Peyer's patch (tissue), 4 donors: ENCODE measurements at regions not wholly inside any gene's neighbourhood (a gene's known extent, or its start where the extent isn't known, plus 50 kb on each side); places are given as distances from the start of the nearest gene placed in this dataset.

Experiments used
- POLR2A ChIP-seq, 2 donors: fragments of 450-650 bp; IDR thresholded peaks; one replicate each; pipeline ENCODE4 v1.5.1; 2017; ENCODE audit warnings: antibody characterized with exemption in 2 of 2, mild to moderate bottlenecking in 2 of 2, moderate library complexity in 2 of 2
- TF ChIP-seq, protein P1 (sequence below), 6 experiments: fragments of 450-650 bp in 4 of 6; fragments of 200-600 bp in 2 of 6; sonication (generic) in 1 of 6; IDR thresholded peaks; one replicate each; pipeline ENCODE4 v1.5.1; 2017 to 2019; ENCODE audit warnings: antibody characterized with exemption in 6 of 6, mild to moderate bottlenecking in 3 of 6, moderate library complexity in 1 of 6

DNA sequence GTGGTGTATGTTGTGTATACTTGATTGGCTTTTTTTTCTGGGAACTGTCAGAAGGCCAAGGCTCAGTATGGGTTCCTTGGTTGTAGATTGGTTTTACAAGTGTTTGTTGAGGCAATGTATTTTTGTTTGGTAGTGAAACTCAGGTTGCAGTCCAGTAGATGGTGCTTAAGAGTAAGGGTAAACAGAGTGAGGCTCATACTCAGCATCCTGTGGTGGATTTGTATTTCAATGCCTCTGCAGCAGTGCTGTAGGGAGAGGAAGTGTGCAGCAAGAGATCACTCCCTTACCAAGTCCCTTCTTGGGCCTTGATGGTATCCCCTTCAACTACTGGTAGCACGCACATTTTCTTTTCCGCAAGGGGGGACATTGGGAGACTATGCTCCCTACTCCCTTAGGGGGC lies 428.5 kb upstream of the CNTN3 start:
- TF ChIP-seq, protein P1, sequence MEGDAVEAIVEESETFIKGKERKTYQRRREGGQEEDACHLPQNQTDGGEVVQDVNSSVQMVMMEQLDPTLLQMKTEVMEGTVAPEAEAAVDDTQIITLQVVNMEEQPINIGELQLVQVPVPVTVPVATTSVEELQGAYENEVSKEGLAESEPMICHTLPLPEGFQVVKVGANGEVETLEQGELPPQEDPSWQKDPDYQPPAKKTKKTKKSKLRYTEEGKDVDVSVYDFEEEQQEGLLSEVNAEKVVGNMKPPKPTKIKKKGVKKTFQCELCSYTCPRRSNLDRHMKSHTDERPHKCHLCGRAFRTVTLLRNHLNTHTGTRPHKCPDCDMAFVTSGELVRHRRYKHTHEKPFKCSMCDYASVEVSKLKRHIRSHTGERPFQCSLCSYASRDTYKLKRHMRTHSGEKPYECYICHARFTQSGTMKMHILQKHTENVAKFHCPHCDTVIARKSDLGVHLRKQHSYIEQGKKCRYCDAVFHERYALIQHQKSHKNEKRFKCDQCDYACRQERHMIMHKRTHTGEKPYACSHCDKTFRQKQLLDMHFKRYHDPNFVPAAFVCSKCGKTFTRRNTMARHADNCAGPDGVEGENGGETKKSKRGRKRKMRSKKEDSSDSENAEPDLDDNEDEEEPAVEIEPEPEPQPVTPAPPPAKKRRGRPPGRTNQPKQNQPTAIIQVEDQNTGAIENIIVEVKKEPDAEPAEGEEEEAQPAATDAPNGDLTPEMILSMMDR (IDR thresholded peaks at IDR 0.05): no peak
- TF ChIP-seq POLR2A (IDR thresholded peaks at IDR 0.05): no peak
